ENCODE measurements at regions not wholly inside any gene's neighbourhood (a gene's known extent, or its start where the extent isn't known, plus 50 kb on each side); places are given as distances from the start of the nearest gene placed in this dataset.
"Not testable (repeated sequence)": the region's sequence is repeated elsewhere in the genome, so short reads cannot be mapped to it uniquely, and the experiment has no call there.

- ATAC-seq, result not testable (repeated sequence)
Observed at GRCh38 chr4:121616449-121616848, 80.3 kb downstream of the ANXA5 start.

- ATAC-seq, result no peak
Observed at GRCh38 chr4:121614101-121614500, 82.7 kb downstream of the ANXA5 start.

GRCh38 chr4:121599049-121599448 lies 97.7 kb downstream of the ANXA5 start:
- ATAC-seq, result no peak

- ATAC-seq, result no peak
Observed at GRCh38 chr4:121597346-121597934, 99.3 kb downstream of the ANXA5 start.

- ATAC-seq, result peak; percentile 51
Observed at GRCh38 chr4:121594796-121595526, 101.8 kb downstream of the ANXA5 start.

- ATAC-seq, result no peak
Observed at GRCh38 chr4:121593760-121594159, 103.0 kb downstream of the ANXA5 start.

- not testable (repeated sequence) for ATAC-seq
Observed at GRCh38 chr4:121592257-121592656, 104.5 kb downstream of the ANXA5 start.

- ATAC-seq, result no peak
Observed at GRCh38 chr4:121584836-121585235, 111.9 kb downstream of the ANXA5 start.

- ATAC-seq, result no peak
Observed at GRCh38 chr4:121583396-121583795, 113.4 kb downstream of the ANXA5 start.

GRCh38 chr4:121582296-121582695 lies 114.5 kb downstream of the ANXA5 start:
- ATAC-seq, result no peak

GRCh38 chr4:121575392-121575791 lies 121.4 kb downstream of the ANXA5 start:
- ATAC-seq, result not testable (repeated sequence)

GRCh38 chr4:121574618-121575017 lies 122.2 kb downstream of the ANXA5 start:
- no peak for ATAC-seq

GRCh38 chr4:121567748-121568147 lies 129.0 kb downstream of the ANXA5 start:
- no peak for ATAC-seq

- no peak for ATAC-seq
Observed at GRCh38 chr4:121564840-121565375, 131.9 kb downstream of the ANXA5 start.

- ATAC-seq, result no peak
Observed at GRCh38 chr4:121562811-121563210, 134.0 kb downstream of the ANXA5 start.

- no peak for ATAC-seq
Observed at GRCh38 chr4:121555315-121556107, 141.3 kb downstream of the ANXA5 start.

- ATAC-seq, result no peak
Observed at GRCh38 chr4:121554382-121554781, 142.4 kb downstream of the ANXA5 start.

- no peak for ATAC-seq
Observed at GRCh38 chr4:121551881-121552280, 144.9 kb downstream of the ANXA5 start.

- ATAC-seq, result no peak
Observed at GRCh38 chr4:121551271-121551670, 145.5 kb downstream of the ANXA5 start.

GRCh38 chr4:121541696-121542095 lies 155.1 kb downstream of the ANXA5 start:
- no peak for ATAC-seq

GRCh38 chr4:121535351-121535750 lies 154.5 kb upstream of the QRFPR start:
- ATAC-seq, result no peak

- ATAC-seq, result no peak
Observed at GRCh38 chr4:121534187-121534586, 153.4 kb upstream of the QRFPR start.

GRCh38 chr4:121526509-121526908 lies 145.7 kb upstream of the QRFPR start:
- ATAC-seq, result no peak
